Gastroesophageal sphincter (tissue), 4 donors: ENCODE measurements at regions not wholly inside any gene's neighbourhood (a gene's known extent, or its start where the extent isn't known, plus 50 kb on each side); places are given as distances from the start of the nearest gene placed in this dataset.

Source experiments
- ATAC-seq: fragments of 150-250 bp; one replicate; pipeline ENCODE4 v1.9.1; 2016; ENCODE audit warnings: mild to moderate bottlenecking, moderate library complexity
- H3K27ac ChIP-seq, 4 donors: fragments of 200-600 bp; sonication (generic) in 3 of 4; 1 replicate in 3 of 4; 2 replicates in 1 of 4; pipeline ENCODE4 v1.5.1; 2016 to 2019
- H3K27me3 ChIP-seq: fragments of 200-600 bp; sonication (generic); one replicate; pipeline ENCODE4 v1.5.1; 2019
- H3K36me3 ChIP-seq, 2 donors: fragments of 200-600 bp; sonication (generic); one replicate each; pipeline ENCODE4 v1.5.1; 2019; ENCODE audit warnings: control low read depth in 1 of 2
- H3K4me1 ChIP-seq, 3 donors: fragments of 200-600 bp; sonication (generic); 1 replicate in 2 of 3; 2 replicates in 1 of 3; pipeline ENCODE4 v1.5.1; 2016 to 2019; ENCODE audit warnings: control low read depth in 2 of 3
- H3K4me3 ChIP-seq, 2 donors: fragments of 200-600 bp; sonication (generic); one replicate each; pipeline ENCODE4 v1.5.1; 2019; ENCODE audit warnings: mild to moderate bottlenecking in 1 of 2, moderate library complexity in 1 of 2
- H3K9me3 ChIP-seq, 3 donors: fragments of 200-600 bp; sonication (generic); one replicate each; pipeline ENCODE4 v1.5.1; 2017 to 2019; ENCODE audit warnings: control low read depth in 2 of 3
- CTCF ChIP-seq, 4 experiments: fragments of 200-600 bp in 2 of 4; fragments of 450-650 bp in 2 of 4; sonication (generic) in 1 of 4; IDR thresholded peaks; one replicate each; pipeline ENCODE4 v1.5.1; 2017 to 2019; ENCODE audit warnings: antibody characterized with exemption in 4 of 4, mild to moderate bottlenecking in 2 of 4, moderate library complexity in 2 of 4
- EP300 ChIP-seq: sonication (generic); formaldehyde crosslinking; IDR thresholded peaks from one replicate; pipeline ENCODE4 v1.6.1; 2017; ENCODE audit warnings: antibody characterized with exemption, mild to moderate bottlenecking
- POLR2A ChIP-seq, 2 donors: fragments of 450-650 bp; IDR thresholded peaks; one replicate each; pipeline ENCODE4 v1.6.1; 2017; ENCODE audit warnings: antibody characterized with exemption in 2 of 2, mild to moderate bottlenecking in 2 of 2, moderate library complexity in 1 of 2
- POLR2AphosphoS5 ChIP-seq: sonication (generic); formaldehyde crosslinking; IDR thresholded peaks from one replicate; pipeline ENCODE4 v1.6.1; 2017; ENCODE audit warnings: antibody characterized with exemption
- WGBS, 2 donors: methylation state at CpG; one replicate each; pipeline ENCODE4 v1.1.5; 2018; ENCODE audit warnings: low coverage in 1 of 2; 5-methylcytosine and 5-hydroxymethylcytosine counted together

- Histone ChIP-seq H3K9me3 (no peaks in the 10 kb centered on the region), H3K36me3 (no peaks in the 10 kb centered on the region), H3K27me3 (no peaks in the 10 kb centered on the region), H3K4me1 (no peaks in the 10 kb centered on the region), H3K4me3 (no peak overlapping the region), H3K27ac (no peak overlapping the region)
- ATAC-seq, result no peak
- no peak for TF ChIP-seq CTCF (IDR thresholded peaks at IDR 0.05)
- no peak for TF ChIP-seq EP300
- TF ChIP-seq POLR2A (IDR thresholded peaks at IDR 0.05), result no peak
- no peak for TF ChIP-seq POLR2AphosphoS5
These were observed 628.6 kb upstream of the ID2 start for GRCh38 chr2:8053216-8053615.

GRCh38 chr2:8054070-8054469, 627.8 kb upstream of the ID2 start:
- H3K4me3 ChIP-seq, result no peak overlapping the region
- H3K4me1 ChIP-seq, result no peaks in the 10 kb centered on the region
- H3K27me3 ChIP-seq, result no peaks in the 10 kb centered on the region
- no peak for ATAC-seq
- H3K36me3 ChIP-seq, result no peaks in the 10 kb centered on the region
- no peaks in the 10 kb centered on the region for H3K9me3 ChIP-seq
- TF ChIP-seq POLR2AphosphoS5, result no peak
- TF ChIP-seq POLR2A (IDR thresholded peaks at IDR 0.05), result no peak
- TF ChIP-seq CTCF (IDR thresholded peaks at IDR 0.05), result no peak
- TF ChIP-seq EP300, result no peak
- H3K27ac ChIP-seq, result no peak overlapping the region
- 88% methylated on average over 6 of the region's 6 CpGs for WGBS, 2 donors

DNA sequence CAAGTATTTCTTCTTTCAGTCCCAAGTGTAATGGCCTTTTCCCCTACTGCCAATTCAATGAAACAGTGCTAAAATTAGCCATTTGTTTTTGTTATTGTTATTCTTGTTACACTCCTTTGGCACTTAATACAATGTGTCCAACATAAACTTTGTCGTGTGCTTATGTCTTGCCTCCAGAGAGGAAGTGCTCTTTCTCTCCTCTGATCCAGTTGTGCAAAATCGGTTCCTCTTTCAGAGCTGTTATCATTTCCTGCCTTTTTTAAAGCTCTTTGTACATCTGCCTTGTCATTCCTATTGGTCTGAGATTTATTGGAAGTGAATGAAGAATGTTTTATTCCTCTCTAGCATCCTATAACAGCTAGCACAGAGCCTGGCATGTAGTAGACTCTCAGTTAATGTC, 623.2 kb upstream of the ID2 start:
- Histone ChIP-seq H3K4me3 (no peak overlapping the region), H3K27me3 (no peaks in the 10 kb centered on the region), H3K4me1 (no peaks in the 10 kb centered on the region), H3K36me3 (no peaks in the 10 kb centered on the region), H3K9me3 (no peaks in the 10 kb centered on the region), H3K27ac (no peak overlapping the region)
- no peak for ATAC-seq
- no peak for TF ChIP-seq EP300
- TF ChIP-seq POLR2AphosphoS5, result no peak
- no peak for TF ChIP-seq POLR2A (IDR thresholded peaks at IDR 0.05)
- no peak for TF ChIP-seq CTCF (IDR thresholded peaks at IDR 0.05)
- 26 to 36% methylated on average over 2 of the region's 2 CpGs for WGBS, 2 donors

- no peaks in the 10 kb centered on the region for H3K36me3 ChIP-seq
- no peak overlapping the region for H3K4me3 ChIP-seq
- no peak for ATAC-seq
- no peak overlapping the region for H3K27ac ChIP-seq
- no peaks in the 10 kb centered on the region for H3K9me3 ChIP-seq
- 59 to 85% methylated on average over 3 of the region's 3 CpGs for WGBS, 2 donors
- no peaks in the 10 kb centered on the region for H3K4me1 ChIP-seq
- H3K27me3 ChIP-seq, result no peaks in the 10 kb centered on the region
- TF ChIP-seq POLR2AphosphoS5, result no peak
- no peak for TF ChIP-seq EP300
- no peak for TF ChIP-seq POLR2A (IDR thresholded peaks at IDR 0.05)
- no peak for TF ChIP-seq CTCF (IDR thresholded peaks at IDR 0.05)
These were observed 622.6 kb upstream of the ID2 start for GRCh38 chr2:8059255-8059654.

- no peaks in the 10 kb centered on the region for H3K9me3 ChIP-seq
- no peak overlapping the region for H3K27ac ChIP-seq
- H3K27me3 ChIP-seq, result no peaks in the 10 kb centered on the region
- 58 to 97% methylated on average over 3 to 4 of the region's 4 CpGs for WGBS, 2 donors
- H3K4me3 ChIP-seq, result no peak overlapping the region
- TF ChIP-seq POLR2AphosphoS5 (no peak), EP300 (no peak)
- no peaks in the 10 kb centered on the region for H3K36me3 ChIP-seq
- no peak for ATAC-seq
- no peaks in the 10 kb centered on the region for H3K4me1 ChIP-seq
These were observed 622.1 kb upstream of the ID2 start for GRCh38 chr2:8059794-8060193.

DNA sequence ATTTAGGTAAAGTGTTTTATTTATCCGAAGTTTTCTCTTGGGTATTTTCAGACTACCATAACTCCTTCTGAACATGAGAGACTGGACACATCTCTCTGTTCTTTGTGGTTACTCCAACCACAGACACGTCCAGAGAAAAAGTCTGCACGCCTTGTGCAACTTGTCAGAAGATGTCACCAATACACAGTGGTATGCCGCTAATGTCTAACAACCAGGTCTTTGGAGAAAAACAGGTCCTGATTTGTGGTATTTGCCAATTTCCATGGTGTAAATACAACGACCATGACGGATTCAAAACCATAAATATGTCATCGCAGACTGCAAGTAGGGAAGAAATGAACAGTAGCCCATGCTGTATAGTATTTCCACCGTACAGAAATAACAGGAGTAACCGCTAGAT, 620.6 kb upstream of the ID2 start:
- no peak for TF ChIP-seq CTCF (IDR thresholded peaks at IDR 0.05)
- TF ChIP-seq EP300, result no peak
- no peak for TF ChIP-seq POLR2A (IDR thresholded peaks at IDR 0.05)
- no peak for TF ChIP-seq POLR2AphosphoS5

More for the DNA sequence above, 620.6 kb upstream of the ID2 start:
- Histone ChIP-seq H3K4me3 (no peak overlapping the region), H3K9me3 (no peaks in the 10 kb centered on the region), H3K27me3 (no peaks in the 10 kb centered on the region), H3K4me1 (no peaks in the 10 kb centered on the region), H3K27ac (no peak overlapping the region), H3K36me3 (no peaks in the 10 kb centered on the region)
- no peak for ATAC-seq
- 79 to 84% methylated on average over 9 of the region's 9 CpGs for WGBS, 2 donors
